ENCODE measurements at regions not wholly inside any gene's neighbourhood (a gene's known extent, or its start where the extent isn't known, plus 50 kb on each side); places are given as distances from the start of the nearest gene placed in this dataset.

GRCh38 chr6:14707276-14707675 is 538.6 kb upstream of the JARID2 start:
- H3K4me3 ChIP-seq (ENCODE audit: low read depth, low read length): no peak overlapping the region
- no peak for TF ChIP-seq CTCF (IDR thresholded peaks at IDR 0.05; ENCODE audit: low read depth, low read length, missing control alignments)
- in situ Hi-C loops (cut with HindIII; ENCODE audit: low sequenced_read_pairs): no loop called here
- no peak for DNase-seq (ENCODE audit: low read depth)

- no peak overlapping the region for H3K4me3 ChIP-seq (ENCODE audit: low read depth, low read length)
- in situ Hi-C loops (cut with HindIII; ENCODE audit: low sequenced_read_pairs): no loop called here
- no peak for TF ChIP-seq CTCF (IDR thresholded peaks at IDR 0.05; ENCODE audit: low read depth, low read length, missing control alignments)
- no peak for DNase-seq (ENCODE audit: low read depth)
Observed at GRCh38 chr6:14707971-14708465, 537.9 kb upstream of the JARID2 start.

- no peak for TF ChIP-seq CTCF (IDR thresholded peaks at IDR 0.05; ENCODE audit: low read depth, low read length, missing control alignments)
- in situ Hi-C loops (cut with HindIII; ENCODE audit: low sequenced_read_pairs): no loop called here
- no peak overlapping the region for H3K4me3 ChIP-seq (ENCODE audit: low read depth, low read length)
- no peak for DNase-seq (ENCODE audit: low read depth)
Observed at GRCh38 chr6:14709066-14709670, 536.7 kb upstream of the JARID2 start.

GRCh38 chr6:14709900-14710299 is 536.0 kb upstream of the JARID2 start:
- DNase-seq (ENCODE audit: low read depth): no peak
- in situ Hi-C loops (cut with HindIII; ENCODE audit: low sequenced_read_pairs): no loop called here
- no peak for TF ChIP-seq CTCF (IDR thresholded peaks at IDR 0.05; ENCODE audit: low read depth, low read length, missing control alignments)
- H3K4me3 ChIP-seq (ENCODE audit: low read depth, low read length): no peak overlapping the region

GRCh38 chr6:14710421-14710820 is 535.4 kb upstream of the JARID2 start:
- in situ Hi-C loops (cut with HindIII; ENCODE audit: low sequenced_read_pairs): no loop called here
- no peak for TF ChIP-seq CTCF (IDR thresholded peaks at IDR 0.05; ENCODE audit: low read depth, low read length, missing control alignments)
- no peak for DNase-seq (ENCODE audit: low read depth)
- H3K4me3 ChIP-seq (ENCODE audit: low read depth, low read length): no peak overlapping the region

- in situ Hi-C loops (cut with HindIII; ENCODE audit: low sequenced_read_pairs): no loop called here
- no peak overlapping the region for H3K4me3 ChIP-seq (ENCODE audit: low read depth, low read length)
- TF ChIP-seq CTCF (IDR thresholded peaks at IDR 0.05; ENCODE audit: low read depth, low read length, missing control alignments): peak; percentile 62
- no peak for DNase-seq (ENCODE audit: low read depth)
Observed at GRCh38 chr6:14711056-14711703, 534.7 kb upstream of the JARID2 start.

Measured in astrocyte of the cerebellum (primary cell).